ENCODE measurements at regions not wholly inside any gene's neighbourhood (a gene's known extent, or its start where the extent isn't known, plus 50 kb on each side); places are given as distances from the start of the nearest gene placed in this dataset.

- no peak for TF ChIP-seq CTCF (IDR thresholded peaks at IDR 0.05)
- TF ChIP-seq POLR2A (IDR thresholded peaks at IDR 0.05) = no peak
Observed at GRCh38 chr18:56166914-56167313, 471.5 kb downstream of the TXNL1 start.
